ENCODE measurements at regions not wholly inside any gene's neighbourhood (a gene's known extent, or its start where the extent isn't known, plus 50 kb on each side); places are given as distances from the start of the nearest gene placed in this dataset.

GRCh38 chr7:108794466-108794865, 224.8 kb downstream of the DNAJB9 start:
- 91 to 93% methylated on average over 1 of the region's 1 CpG for WGBS, 2 donors
- DNase-seq = no peak

GRCh38 chr7:108802650-108803049, 233.0 kb downstream of the DNAJB9 start:
- H3K9me3 ChIP-seq = no peaks in the 10 kb centered on the region
- H3K27ac ChIP-seq = no peak overlapping the region
- no peaks in the 10 kb centered on the region for H3K4me1 ChIP-seq
- no peak for DNase-seq
- no peak overlapping the region for H3K4me3 ChIP-seq (replicated peaks in 1 of 3)
- TF ChIP-seq POLR2A (IDR thresholded peaks at IDR 0.05) (no peak), CTCF (IDR thresholded peaks at IDR 0.05) (no peak)
- H3K27me3 ChIP-seq = no peaks in the 10 kb centered on the region
- intact Hi-C loops (cut with DNase I) = no loop called here
- WGBS, 2 donors = 27 to 30% methylated on average over 2 of the region's 2 CpGs
- H3K36me3 ChIP-seq = no peaks in the 10 kb centered on the region

More at GRCh38 chr7:108794466-108794865, 224.8 kb downstream of the DNAJB9 start:
- Histone ChIP-seq H3K27me3 (no peaks in the 10 kb centered on the region), H3K9me3 (no peaks in the 10 kb centered on the region), H3K36me3 (no peaks in the 10 kb centered on the region), H3K27ac (no peak overlapping the region), H3K4me3 (replicated peaks in 1 of 3) (no peak overlapping the region), H3K4me1 (no peaks in the 10 kb centered on the region)
- no peak for TF ChIP-seq CTCF (IDR thresholded peaks at IDR 0.05)
- TF ChIP-seq POLR2A (IDR thresholded peaks at IDR 0.05) = no peak
- intact Hi-C loops (cut with DNase I) = no loop called here

- Histone ChIP-seq H3K27me3 (no peaks in the 10 kb centered on the region), H3K27ac (no peak overlapping the region), H3K4me3 (replicated peaks in 1 of 3) (no peak overlapping the region), H3K4me1 (no peaks in the 10 kb centered on the region), H3K36me3 (no peaks in the 10 kb centered on the region), H3K9me3 (no peaks in the 10 kb centered on the region)
- WGBS, 2 donors = 73 to 75% methylated on average over 6 of the region's 6 CpGs
- intact Hi-C loops (cut with DNase I) = no loop called here
- TF ChIP-seq POLR2A (IDR thresholded peaks at IDR 0.05) (no peak), CTCF (IDR thresholded peaks at IDR 0.05) (no peak)
- no peak for DNase-seq
Measured at GRCh38 chr7:108805808-108806397, 236.2 kb downstream of the DNAJB9 start.

GRCh38 chr7:108808549-108809266, 239.0 kb downstream of the DNAJB9 start:
- Histone ChIP-seq H3K36me3 (no peaks in the 10 kb centered on the region), H3K27me3 (no peaks in the 10 kb centered on the region), H3K27ac (no peak overlapping the region), H3K4me3 (replicated peaks in 1 of 3) (no peak overlapping the region), H3K9me3 (no peaks in the 10 kb centered on the region), H3K4me1 (no peaks in the 10 kb centered on the region)
- TF ChIP-seq CTCF (IDR thresholded peaks at IDR 0.05) (no peak), POLR2A (IDR thresholded peaks at IDR 0.05) (no peak)
- WGBS, 2 donors = 58 to 62% methylated on average over 1 of the region's 1 CpG
- DNase-seq = no peak
- intact Hi-C loops (cut with DNase I) = no loop called here

GRCh38 chr7:108809356-108809755, 239.7 kb downstream of the DNAJB9 start:
- Histone ChIP-seq H3K36me3 (no peaks in the 10 kb centered on the region), H3K4me3 (replicated peaks in 1 of 3) (no peak overlapping the region), H3K27ac (no peak overlapping the region), H3K4me1 (no peaks in the 10 kb centered on the region), H3K9me3 (no peaks in the 10 kb centered on the region), H3K27me3 (no peaks in the 10 kb centered on the region)
- WGBS, 2 donors = 61 to 71% methylated on average over 2 of the region's 2 CpGs
- intact Hi-C loops (cut with DNase I) = no loop called here
- no peak for DNase-seq
- TF ChIP-seq POLR2A (IDR thresholded peaks at IDR 0.05) = no peak
- no peak for TF ChIP-seq CTCF (IDR thresholded peaks at IDR 0.05)

Measured in thyroid gland (tissue), 4 donors.